HFF-Myc (cell line): ENCODE measurements at regions not wholly inside any gene's neighbourhood (a gene's known extent, or its start where the extent isn't known, plus 50 kb on each side); places are given as distances from the start of the nearest gene placed in this dataset.
"Not testable (repeated sequence)": the region's sequence is repeated elsewhere in the genome, so short reads cannot be mapped to it uniquely, and the experiment has no call there.

Experiments
- DNase-seq: peaks from one replicate; pipeline ENCODE4 v3.0.0-alpha.2; 2011; ENCODE audit warnings: low read depth; ENCODE audit errors: extremely low read depth
- H3K4me3 ChIP-seq: replicated peaks from 2 replicates; pipeline ENCODE4 v1.5.1; 2011; ENCODE audit warnings: low read depth, mild to moderate bottlenecking, control low read depth, low read length
- TF ChIP-seq, protein P1 (sequence below): IDR thresholded peaks from 2 replicates; pipeline ENCODE4 v1.5.1; 2012; ENCODE audit warnings: mild to moderate bottlenecking, low read depth, low read length, control low read depth; ENCODE audit errors: missing control alignments

DNA sequence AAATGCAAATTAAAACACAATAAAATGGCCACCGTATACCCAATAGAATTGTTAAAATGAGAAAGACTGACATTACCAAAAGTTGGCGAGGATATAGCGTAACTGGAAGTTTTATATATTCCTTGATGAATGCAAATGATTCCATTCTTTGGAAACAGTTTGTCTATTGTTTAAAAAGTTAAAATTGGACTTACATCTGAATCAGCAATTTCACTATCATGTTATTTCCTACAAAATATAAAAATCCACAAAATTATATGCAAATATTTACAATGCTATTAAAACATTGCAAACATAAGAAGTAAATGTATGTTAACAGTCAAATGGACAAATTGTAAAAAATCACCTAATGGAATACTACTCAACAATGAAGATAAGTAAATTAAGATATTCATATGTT is 852.2 kb upstream of the NDST4 start:
- no peak for DNase-seq

DNA sequence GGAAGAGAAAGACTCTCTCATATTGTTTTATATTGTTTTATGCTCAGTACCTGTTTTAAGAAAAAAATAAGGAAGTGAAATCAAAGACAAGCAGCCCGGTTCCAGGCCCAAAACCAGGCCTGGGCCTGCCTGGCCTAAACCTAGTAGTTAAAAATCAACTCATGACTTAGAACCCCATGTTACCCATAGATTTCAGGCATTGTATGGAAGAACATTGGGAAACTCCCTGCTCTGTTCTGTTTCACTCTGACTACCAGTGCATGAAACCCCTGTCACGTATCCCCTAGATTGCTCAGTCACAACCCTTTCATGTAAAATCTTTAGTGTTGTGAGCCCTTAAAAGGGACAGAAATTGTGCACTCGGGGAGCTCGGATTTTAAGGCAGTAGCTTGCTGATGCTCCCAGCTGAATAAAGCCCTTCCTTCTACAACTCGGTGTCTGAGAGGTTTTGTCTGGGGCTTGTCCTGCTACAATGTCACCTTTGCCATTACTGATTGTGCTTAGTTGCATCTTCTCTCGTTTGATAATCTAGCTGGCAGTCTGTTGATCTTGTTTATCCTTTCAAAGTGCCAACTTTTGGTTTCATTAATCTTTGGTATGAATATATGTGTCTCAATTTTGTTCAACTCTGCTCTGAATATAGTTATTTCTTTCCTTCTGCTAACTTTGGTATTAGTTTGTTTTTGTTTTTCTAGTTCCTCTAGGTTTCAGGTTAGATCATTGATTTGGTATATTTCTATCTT is 842.8 kb upstream of the NDST4 start:
- not testable (repeated sequence) for H3K4me3 ChIP-seq, DNase-seq

More for the DNA sequence above, 852.2 kb upstream of the NDST4 start:
- no peak overlapping the region for H3K4me3 ChIP-seq
- TF ChIP-seq, protein P1, sequence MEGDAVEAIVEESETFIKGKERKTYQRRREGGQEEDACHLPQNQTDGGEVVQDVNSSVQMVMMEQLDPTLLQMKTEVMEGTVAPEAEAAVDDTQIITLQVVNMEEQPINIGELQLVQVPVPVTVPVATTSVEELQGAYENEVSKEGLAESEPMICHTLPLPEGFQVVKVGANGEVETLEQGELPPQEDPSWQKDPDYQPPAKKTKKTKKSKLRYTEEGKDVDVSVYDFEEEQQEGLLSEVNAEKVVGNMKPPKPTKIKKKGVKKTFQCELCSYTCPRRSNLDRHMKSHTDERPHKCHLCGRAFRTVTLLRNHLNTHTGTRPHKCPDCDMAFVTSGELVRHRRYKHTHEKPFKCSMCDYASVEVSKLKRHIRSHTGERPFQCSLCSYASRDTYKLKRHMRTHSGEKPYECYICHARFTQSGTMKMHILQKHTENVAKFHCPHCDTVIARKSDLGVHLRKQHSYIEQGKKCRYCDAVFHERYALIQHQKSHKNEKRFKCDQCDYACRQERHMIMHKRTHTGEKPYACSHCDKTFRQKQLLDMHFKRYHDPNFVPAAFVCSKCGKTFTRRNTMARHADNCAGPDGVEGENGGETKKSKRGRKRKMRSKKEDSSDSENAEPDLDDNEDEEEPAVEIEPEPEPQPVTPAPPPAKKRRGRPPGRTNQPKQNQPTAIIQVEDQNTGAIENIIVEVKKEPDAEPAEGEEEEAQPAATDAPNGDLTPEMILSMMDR = no peak

DNA sequence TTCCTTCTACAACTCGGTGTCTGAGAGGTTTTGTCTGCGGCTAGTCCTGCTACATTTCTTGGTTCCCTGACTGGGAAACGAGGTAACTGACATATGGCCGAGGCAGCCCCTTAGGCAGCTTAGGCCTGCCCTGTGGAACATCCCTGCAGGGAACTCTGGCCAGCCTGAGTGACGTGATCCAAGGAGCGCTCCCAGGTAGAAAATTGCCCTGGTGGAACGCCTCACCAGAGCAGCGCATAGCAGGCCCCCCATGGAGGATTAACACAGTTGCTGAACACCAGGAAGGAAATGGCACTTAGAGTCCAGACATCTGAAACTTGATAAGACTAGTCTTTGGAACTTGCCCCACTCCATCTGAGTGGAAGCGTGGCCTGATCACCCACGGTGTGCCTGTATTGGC is 837.4 kb upstream of the NDST4 start:
- DNase-seq = no peak
- TF ChIP-seq, protein P1 = no peak
- H3K4me3 ChIP-seq = no peak overlapping the region

DNA sequence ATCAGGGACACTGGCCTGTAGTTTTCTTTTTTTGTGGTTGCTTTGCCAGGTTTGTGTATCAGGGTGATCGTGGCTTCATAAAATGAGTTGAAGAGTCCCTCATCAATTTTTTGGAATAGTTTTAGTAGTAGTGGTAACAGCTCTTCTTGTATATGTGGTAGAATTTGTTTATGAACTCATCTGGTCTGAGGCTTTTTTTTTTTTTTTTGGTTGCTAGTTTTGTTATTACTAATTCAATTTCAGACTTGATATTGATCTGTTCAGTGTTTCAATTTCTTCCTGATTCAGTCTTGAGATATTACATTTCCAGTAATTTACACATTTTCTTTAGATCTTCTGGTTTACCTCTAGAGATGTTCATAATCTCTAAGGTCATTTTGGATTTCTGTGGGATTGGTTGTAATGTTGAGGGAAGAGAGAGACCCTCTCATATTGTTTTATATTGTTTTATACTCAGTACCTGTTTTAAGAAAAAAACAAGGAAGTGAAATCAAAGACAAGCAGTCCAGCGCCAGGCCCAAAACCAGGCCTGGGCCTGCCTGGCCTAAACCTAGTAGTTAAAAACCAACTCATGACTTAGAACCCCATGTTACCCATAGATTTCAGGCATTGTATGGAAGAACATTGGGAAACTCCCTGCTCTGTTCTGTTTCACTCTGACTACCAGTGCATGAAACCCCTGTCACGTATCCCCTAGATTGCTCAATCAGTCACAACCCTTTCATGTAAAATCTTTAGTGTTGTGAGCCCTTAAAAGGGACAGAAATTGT is 836.7 kb upstream of the NDST4 start:
- DNase-seq, H3K4me3 ChIP-seq: not testable (repeated sequence)

DNA sequence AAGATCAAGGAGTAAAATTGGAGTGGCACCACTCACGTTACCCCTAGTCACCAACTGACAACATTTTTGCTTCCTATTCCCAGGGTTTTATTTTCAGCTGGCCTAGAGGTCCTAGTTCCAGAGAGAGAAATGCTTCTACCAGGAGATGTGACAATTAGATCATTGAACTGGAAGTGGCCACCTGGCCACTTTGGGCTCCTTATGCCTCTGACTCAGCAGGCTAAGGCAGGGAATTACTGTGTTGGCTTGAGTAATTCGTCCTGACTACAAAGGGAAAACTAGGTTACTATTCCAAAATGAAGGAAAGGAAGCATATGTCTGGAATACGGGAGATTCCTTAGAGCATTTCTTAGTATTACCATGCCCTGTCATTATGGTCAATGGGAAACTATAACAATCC is 831.6 kb upstream of the NDST4 start:
- H3K4me3 ChIP-seq = no peak overlapping the region
- no peak for DNase-seq
- TF ChIP-seq, protein P1 = no peak

DNA sequence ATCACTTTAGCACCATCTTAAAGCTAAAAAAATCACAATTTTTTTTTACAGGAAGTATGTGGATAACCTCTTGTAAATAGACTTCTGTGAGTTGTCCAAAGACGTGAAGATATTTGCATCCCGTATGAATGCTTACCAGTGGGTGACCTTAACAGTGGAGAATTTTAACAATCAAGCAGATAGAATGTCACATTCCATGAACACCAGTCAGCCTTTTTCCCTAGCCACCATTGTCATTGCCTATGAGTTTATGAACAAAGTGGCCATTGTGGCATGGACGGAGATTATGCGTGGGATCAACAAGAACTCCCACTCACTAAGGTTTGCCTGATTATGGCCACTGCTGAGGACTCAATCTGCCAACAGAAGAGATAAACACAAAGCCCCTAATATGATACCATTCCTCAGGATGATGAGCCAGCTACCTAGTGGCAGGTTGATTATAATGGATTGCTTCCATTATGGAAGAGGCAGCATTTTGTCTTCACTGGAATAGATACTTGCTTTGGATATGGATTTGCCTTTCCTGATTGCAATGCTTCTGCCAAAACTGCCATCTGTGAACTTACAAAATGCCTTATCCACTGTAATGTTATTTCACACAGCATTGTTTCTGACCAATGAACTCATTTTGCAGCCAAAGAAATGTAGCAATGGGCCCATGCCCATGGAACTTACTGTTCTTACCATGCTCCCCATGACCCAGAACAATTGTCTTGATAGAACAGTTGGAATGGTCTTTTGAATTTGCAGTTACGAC is 830.9 kb upstream of the NDST4 start:
- TF ChIP-seq, protein P1 = no peak
- no peak overlapping the region for H3K4me3 ChIP-seq
- no peak for DNase-seq

DNA sequence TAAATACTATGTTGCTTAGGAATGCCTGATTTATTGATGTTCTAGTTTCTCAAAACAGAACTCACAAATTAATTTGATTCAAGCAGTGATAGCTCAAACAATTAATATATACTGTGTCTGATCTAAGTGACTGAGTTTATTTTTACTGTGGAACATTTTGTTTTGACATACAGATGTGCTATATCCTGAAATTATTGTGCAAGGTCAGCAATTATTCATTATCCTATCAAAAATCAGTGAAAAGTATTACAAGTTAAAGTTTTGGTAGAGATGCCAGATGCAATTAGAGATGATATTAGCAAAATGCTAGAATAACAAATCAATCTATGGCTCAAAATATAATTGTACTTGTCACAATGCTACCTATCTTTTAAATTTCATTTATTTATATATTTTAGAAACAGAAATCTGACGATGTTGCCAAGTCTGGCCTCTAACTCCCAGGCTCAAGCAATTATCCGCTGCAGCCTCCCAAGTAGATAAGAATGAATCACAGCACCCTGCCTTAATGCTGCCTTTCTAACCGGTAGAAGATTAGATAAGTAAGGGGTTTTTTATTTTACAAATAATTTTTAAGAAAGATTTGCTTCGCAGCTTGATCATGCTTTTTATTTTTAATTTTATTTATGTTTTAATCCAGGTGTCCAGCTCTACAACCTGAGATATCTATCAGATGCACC is 825.5 kb upstream of the NDST4 start:
- no peak overlapping the region for H3K4me3 ChIP-seq
- TF ChIP-seq, protein P1 = no peak
- DNase-seq = no peak
